ENCODE measurements at regions not wholly inside any gene's neighbourhood (a gene's known extent, or its start where the extent isn't known, plus 50 kb on each side); places are given as distances from the start of the nearest gene placed in this dataset.

DNA sequence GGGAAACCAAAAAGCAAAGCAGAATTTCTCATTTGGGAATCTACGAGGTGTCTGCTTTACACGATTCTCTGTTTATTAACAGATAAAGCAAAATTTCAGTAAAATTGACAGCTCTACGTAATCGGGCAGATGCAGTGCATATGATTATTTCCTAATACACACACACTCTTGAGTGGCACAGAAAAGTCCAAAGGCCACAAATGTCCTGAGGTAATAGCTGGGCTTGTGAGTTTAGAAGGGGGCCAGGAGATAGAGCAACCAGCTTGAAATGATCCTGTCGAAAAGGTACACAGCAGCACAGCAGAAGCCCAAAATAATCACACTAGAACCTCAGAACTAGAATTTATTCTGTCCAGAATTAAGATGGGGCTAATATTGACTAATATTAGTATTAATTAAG, 236.0 kb downstream of the FAT4 start:
- CTCF ChIA-PET, result no interaction called here

DNA sequence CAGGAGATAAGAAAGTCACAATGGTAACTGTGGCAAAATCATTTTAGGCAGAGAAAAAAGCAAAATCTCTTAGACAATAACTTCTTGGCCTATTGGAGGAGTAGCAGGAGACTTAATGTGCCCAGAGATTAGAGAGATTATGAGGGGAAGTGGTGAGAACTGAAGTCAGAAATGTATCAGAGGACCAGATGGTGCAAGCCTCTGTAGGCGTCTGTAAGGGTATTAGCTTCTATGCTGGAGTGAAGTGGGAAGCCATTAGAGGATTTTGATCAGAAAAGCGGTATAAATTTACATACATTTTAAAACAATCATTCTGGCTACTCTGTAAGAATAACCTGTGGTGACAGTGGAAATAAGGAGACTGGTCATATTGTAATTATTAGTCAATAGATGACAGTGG, 236.7 kb downstream of the FAT4 start:
- no peaks in the 10 kb centered on the region for H3K36me3 ChIP-seq (ENCODE audit: control insufficient read depth in 2 of 2, extremely low read depth in 1 of 2, insufficient read depth in 2 of 2, low read length in 2 of 2)
- intact Hi-C loops (cut with micrococcal nuclease), result no loop called here
- ChIA-PET CTCF (no interaction called here), POLR2A (no interaction called here)
- no peaks in the 10 kb centered on the region for H3K4me1 ChIP-seq (ENCODE audit: control insufficient read depth, extremely low read depth, insufficient read depth, low read length)
- H3K9ac ChIP-seq (replicated peaks; ENCODE audit: extremely low read depth, insufficient read depth, low read length), result no peak overlapping the region
- dilution Hi-C loops (cut with MboI; ENCODE audit: extremely low pct_ligation_motif_present, low sequenced_read_pairs), result no loop called here
- H3K9me3 ChIP-seq (replicated peaks; ENCODE audit: control insufficient read depth, insufficient read depth, low read length), result no peaks in the 10 kb centered on the region
- no peak overlapping the region for H3K4me3 ChIP-seq (replicated peaks in 1 of 3; ENCODE audit: insufficient read depth in 1 of 3, low read depth in 1 of 3, low read length in 3 of 3)
- no peak for FAIRE-seq
- H3K9me1 ChIP-seq (replicated peaks; ENCODE audit: control insufficient read depth, extremely low read depth, insufficient read depth, low read length), result no peaks in the 10 kb centered on the region
- no peak overlapping the region for H3K27ac ChIP-seq (ENCODE audit: insufficient read depth, low read depth, low read length)
- DNase-seq (ENCODE audit: low read depth, low spot score), result no peak
- H3K4me2 ChIP-seq (ENCODE audit: insufficient read depth, low read length), result no peak overlapping the region
- no peaks in the 10 kb centered on the region for H4K20me1 ChIP-seq (replicated peaks; ENCODE audit: control insufficient read depth, extremely low read depth, insufficient read depth, low read length)
- no peaks in the 10 kb centered on the region for H3K79me2 ChIP-seq (ENCODE audit: control insufficient read depth, insufficient read depth, low read length)
- H2AFZ ChIP-seq (ENCODE audit: low read depth, low read length), result no peak overlapping the region
- TF ChIP-seq POLR2A (IDR thresholded peaks at IDR 0.05; ENCODE audit: low read depth, low read length) (no peak), GATA2 (IDR thresholded peaks at IDR 0.05; ENCODE audit: insufficient read depth, insufficient read length, low read depth, low read length) (no peak), MYC (IDR thresholded peaks at IDR 0.05; ENCODE audit: low read depth, low read length) (no peak), EZH2 (IDR thresholded peaks at IDR 0.05; ENCODE audit: borderline replicate concordance, low read depth, low read length, severe bottlenecking) (no peak), FOS (IDR thresholded peaks at IDR 0.05; ENCODE audit: borderline replicate concordance, insufficient read depth, low read length) (no peak), POLR2AphosphoS5 (IDR thresholded peaks at IDR 0.05; ENCODE audit: insufficient read depth, low read depth, low read length) (no peak), JUN (IDR thresholded peaks at IDR 0.05; ENCODE audit: borderline replicate concordance, insufficient read depth, insufficient read length, low read depth) (no peak)
- TF ChIP-seq, protein P1, sequence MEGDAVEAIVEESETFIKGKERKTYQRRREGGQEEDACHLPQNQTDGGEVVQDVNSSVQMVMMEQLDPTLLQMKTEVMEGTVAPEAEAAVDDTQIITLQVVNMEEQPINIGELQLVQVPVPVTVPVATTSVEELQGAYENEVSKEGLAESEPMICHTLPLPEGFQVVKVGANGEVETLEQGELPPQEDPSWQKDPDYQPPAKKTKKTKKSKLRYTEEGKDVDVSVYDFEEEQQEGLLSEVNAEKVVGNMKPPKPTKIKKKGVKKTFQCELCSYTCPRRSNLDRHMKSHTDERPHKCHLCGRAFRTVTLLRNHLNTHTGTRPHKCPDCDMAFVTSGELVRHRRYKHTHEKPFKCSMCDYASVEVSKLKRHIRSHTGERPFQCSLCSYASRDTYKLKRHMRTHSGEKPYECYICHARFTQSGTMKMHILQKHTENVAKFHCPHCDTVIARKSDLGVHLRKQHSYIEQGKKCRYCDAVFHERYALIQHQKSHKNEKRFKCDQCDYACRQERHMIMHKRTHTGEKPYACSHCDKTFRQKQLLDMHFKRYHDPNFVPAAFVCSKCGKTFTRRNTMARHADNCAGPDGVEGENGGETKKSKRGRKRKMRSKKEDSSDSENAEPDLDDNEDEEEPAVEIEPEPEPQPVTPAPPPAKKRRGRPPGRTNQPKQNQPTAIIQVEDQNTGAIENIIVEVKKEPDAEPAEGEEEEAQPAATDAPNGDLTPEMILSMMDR (IDR thresholded peaks at IDR 0.05; ENCODE audit: extremely low read depth in 1 of 2, insufficient read depth in 1 of 2, low read depth in 1 of 2, low read length in 2 of 2), result no peak
- TF ChIP-seq, protein P2, sequence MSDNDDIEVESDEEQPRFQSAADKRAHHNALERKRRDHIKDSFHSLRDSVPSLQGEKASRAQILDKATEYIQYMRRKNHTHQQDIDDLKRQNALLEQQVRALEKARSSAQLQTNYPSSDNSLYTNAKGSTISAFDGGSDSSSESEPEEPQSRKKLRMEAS (IDR thresholded peaks at IDR 0.05; ENCODE audit: insufficient read depth, insufficient read length), result no peak
- BruUV-seq (replicated peaks), result no TSS peak
- no peaks in the 10 kb centered on the region for H3K27me3 ChIP-seq (ENCODE audit: control insufficient read depth in 2 of 2, insufficient read depth in 2 of 2, low read length in 2 of 2)

More for the DNA sequence above, 236.0 kb downstream of the FAT4 start:
- Histone ChIP-seq H3K9me3 (replicated peaks; ENCODE audit: control insufficient read depth, insufficient read depth, low read length) (no peaks in the 10 kb centered on the region), H3K27me3 (ENCODE audit: control insufficient read depth in 2 of 2, insufficient read depth in 2 of 2, low read length in 2 of 2) (no peaks in the 10 kb centered on the region), H3K4me1 (ENCODE audit: control insufficient read depth, extremely low read depth, insufficient read depth, low read length) (no peaks in the 10 kb centered on the region), H3K4me3 (replicated peaks in 1 of 3; ENCODE audit: insufficient read depth in 1 of 3, low read depth in 1 of 3, low read length in 3 of 3) (no peak overlapping the region), H4K20me1 (replicated peaks; ENCODE audit: control insufficient read depth, extremely low read depth, insufficient read depth, low read length) (no peaks in the 10 kb centered on the region), H3K9ac (replicated peaks; ENCODE audit: extremely low read depth, insufficient read depth, low read length) (no peak overlapping the region), H2AFZ (ENCODE audit: low read depth, low read length) (no peak overlapping the region), H3K79me2 (ENCODE audit: control insufficient read depth, insufficient read depth, low read length) (no peaks in the 10 kb centered on the region), H3K9me1 (replicated peaks; ENCODE audit: control insufficient read depth, extremely low read depth, insufficient read depth, low read length) (no peaks in the 10 kb centered on the region), H3K36me3 (ENCODE audit: control insufficient read depth in 2 of 2, extremely low read depth in 1 of 2, insufficient read depth in 2 of 2, low read length in 2 of 2) (no peaks in the 10 kb centered on the region), H3K4me2 (ENCODE audit: insufficient read depth, low read length) (no peak overlapping the region), H3K27ac (ENCODE audit: insufficient read depth, low read depth, low read length) (no peak overlapping the region)
- BruUV-seq (replicated peaks), result no TSS peak
- FAIRE-seq, result no peak
- intact Hi-C loops (cut with micrococcal nuclease), result no loop called here
- POLR2A ChIA-PET, result no interaction called here
- TF ChIP-seq, protein P1 (IDR thresholded peaks at IDR 0.05; ENCODE audit: extremely low read depth in 1 of 2, insufficient read depth in 1 of 2, low read depth in 1 of 2, low read length in 2 of 2), result no peak
- TF ChIP-seq GATA2 (IDR thresholded peaks at IDR 0.05; ENCODE audit: insufficient read depth, insufficient read length, low read depth, low read length) (no peak), POLR2AphosphoS5 (IDR thresholded peaks at IDR 0.05; ENCODE audit: insufficient read depth, low read depth, low read length) (no peak), POLR2A (IDR thresholded peaks at IDR 0.05; ENCODE audit: low read depth, low read length) (no peak), EZH2 (IDR thresholded peaks at IDR 0.05; ENCODE audit: borderline replicate concordance, low read depth, low read length, severe bottlenecking) (no peak)
- TF ChIP-seq, protein P2 (IDR thresholded peaks at IDR 0.05; ENCODE audit: insufficient read depth, insufficient read length), result no peak
- DNase-seq (ENCODE audit: low read depth, low spot score), result no peak
- dilution Hi-C loops (cut with MboI; ENCODE audit: extremely low pct_ligation_motif_present, low sequenced_read_pairs), result no loop called here
